Fibroblast of mammary gland (primary cell): ENCODE measurements at regions not wholly inside any gene's neighbourhood (a gene's known extent, or its start where the extent isn't known, plus 50 kb on each side); places are given as distances from the start of the nearest gene placed in this dataset.
A peak's percentile ranks its signal among the peaks of the same experiment; 100 is the strongest.

Experiments
- DNase-seq: peaks from one replicate; pipeline ENCODE4 v3.0.0-alpha.2; 2010; ENCODE audit warnings: low read depth
- H3K4me3 ChIP-seq: 2 replicates; pipeline ENCODE4 v1.5.1; 2011; ENCODE audit warnings: low read depth, mild to moderate bottlenecking, low read length, moderate library complexity; ENCODE audit not compliant: control insufficient read depth
- TF ChIP-seq, protein P1 (sequence below): conservative IDR thresholded peaks from 2 replicates; pipeline ENCODE4 v1.5.1; 2011; ENCODE audit warnings: low read depth, low read length, inconsistent platforms; ENCODE audit not compliant: control insufficient read depth, insufficient read depth

DNA sequence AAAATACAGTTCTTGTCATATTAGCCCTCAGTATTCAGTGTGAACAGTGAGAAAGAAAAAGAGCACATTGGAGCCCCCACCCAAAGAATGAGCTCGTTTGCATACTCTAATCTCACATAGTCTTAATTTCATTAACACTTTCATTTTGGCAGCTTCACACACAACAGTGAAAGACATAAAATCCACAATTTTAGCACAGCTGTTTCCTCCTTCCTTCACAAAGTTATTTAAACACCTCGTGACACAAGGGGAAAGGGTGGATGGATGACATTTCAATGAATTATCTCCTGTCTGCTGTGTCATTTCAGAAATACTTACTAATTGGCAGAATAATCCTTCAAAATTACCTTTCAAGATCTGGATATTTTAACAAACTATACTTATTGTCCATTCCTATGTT is 299.3 kb downstream of the KCNJ2 start:
- no peak for DNase-seq
- H3K4me3 ChIP-seq: no peak overlapping the region
- TF ChIP-seq, protein P1, sequence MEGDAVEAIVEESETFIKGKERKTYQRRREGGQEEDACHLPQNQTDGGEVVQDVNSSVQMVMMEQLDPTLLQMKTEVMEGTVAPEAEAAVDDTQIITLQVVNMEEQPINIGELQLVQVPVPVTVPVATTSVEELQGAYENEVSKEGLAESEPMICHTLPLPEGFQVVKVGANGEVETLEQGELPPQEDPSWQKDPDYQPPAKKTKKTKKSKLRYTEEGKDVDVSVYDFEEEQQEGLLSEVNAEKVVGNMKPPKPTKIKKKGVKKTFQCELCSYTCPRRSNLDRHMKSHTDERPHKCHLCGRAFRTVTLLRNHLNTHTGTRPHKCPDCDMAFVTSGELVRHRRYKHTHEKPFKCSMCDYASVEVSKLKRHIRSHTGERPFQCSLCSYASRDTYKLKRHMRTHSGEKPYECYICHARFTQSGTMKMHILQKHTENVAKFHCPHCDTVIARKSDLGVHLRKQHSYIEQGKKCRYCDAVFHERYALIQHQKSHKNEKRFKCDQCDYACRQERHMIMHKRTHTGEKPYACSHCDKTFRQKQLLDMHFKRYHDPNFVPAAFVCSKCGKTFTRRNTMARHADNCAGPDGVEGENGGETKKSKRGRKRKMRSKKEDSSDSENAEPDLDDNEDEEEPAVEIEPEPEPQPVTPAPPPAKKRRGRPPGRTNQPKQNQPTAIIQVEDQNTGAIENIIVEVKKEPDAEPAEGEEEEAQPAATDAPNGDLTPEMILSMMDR: no peak

DNA sequence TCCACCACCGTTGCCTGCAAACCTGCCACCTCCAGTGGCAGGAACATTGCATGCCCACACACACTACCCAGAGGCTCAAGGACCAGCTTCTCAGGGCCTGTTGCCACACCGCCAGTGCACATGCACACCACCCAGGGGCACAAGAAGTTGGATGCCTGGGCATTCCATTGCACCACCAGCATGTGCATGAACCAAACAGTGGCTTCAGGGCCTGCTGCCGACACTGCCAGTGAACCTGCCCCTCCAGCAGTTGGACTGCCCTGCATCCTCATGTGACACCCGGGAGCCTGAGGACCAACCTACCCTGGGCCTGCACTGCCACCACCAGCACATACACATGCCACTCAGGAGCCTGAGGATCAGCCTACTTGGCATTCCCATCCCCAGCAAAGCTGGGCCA is 303.7 kb downstream of the KCNJ2 start:
- H3K4me3 ChIP-seq: no peak overlapping the region
- no peak for DNase-seq
- TF ChIP-seq, protein P1: no peak

DNA sequence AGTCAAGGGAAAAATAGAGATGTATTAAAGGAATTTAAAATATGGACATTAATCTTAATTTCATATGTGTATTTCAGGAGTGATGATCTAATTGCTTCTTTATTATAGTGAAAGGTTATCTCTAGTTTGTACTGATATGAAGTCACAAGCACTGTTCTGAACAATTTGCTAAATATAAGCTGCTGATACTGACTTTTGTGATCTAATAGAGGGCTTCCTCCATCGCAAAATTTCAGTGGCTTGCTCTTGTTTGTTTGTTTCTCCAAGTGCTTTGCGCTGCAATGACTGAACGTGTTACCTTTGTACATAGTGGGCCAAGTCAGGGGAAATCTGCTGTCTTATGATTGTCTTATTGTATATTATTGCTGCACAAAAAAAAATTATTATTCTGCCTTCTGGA is 307.0 kb downstream of the KCNJ2 start:
- TF ChIP-seq, protein P1: no peak
- no peak for DNase-seq
- no peak overlapping the region for H3K4me3 ChIP-seq

DNA sequence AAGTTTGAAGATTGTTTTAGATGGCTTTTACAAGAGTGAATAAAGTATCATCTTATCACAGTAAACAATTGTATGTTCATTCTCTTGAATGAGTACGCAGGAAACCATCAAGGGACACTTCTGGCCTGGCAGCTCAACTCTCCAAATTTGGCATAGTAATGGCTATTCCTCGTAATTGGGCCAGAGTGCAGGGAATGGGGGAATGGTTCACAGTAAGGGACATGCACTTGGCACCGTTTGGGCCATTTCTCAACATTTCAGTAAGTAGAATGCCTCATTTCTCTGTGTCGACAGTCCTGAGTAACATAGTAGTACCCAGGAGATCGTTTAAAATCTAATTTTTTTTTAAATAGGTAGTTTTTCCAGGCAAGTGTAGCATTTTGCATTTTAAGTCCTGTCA is 309.6 kb downstream of the KCNJ2 start:
- TF ChIP-seq, protein P1: no peak
- H3K4me3 ChIP-seq: no peak overlapping the region
- DNase-seq: peak; percentile 5

DNA sequence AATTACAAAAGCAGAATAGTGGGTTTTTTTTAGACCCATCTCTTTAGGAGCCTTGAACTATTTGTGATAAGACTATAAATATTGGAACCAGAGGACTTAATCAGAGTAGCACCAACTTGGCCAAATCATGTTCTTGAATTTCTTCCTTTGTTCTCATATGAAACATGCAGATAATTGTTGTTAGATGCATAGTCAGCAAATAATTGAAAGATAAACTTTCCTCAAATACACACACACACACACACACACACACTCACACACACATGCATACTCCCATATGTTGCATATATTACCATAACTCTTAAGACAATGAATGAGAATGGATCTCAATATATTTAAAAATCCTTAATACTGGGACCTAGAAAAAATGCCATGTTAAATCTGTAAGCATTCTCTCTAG is 310.4 kb downstream of the KCNJ2 start:
- no peak for DNase-seq
- TF ChIP-seq, protein P1: no peak
- H3K4me3 ChIP-seq: no peak overlapping the region

DNA sequence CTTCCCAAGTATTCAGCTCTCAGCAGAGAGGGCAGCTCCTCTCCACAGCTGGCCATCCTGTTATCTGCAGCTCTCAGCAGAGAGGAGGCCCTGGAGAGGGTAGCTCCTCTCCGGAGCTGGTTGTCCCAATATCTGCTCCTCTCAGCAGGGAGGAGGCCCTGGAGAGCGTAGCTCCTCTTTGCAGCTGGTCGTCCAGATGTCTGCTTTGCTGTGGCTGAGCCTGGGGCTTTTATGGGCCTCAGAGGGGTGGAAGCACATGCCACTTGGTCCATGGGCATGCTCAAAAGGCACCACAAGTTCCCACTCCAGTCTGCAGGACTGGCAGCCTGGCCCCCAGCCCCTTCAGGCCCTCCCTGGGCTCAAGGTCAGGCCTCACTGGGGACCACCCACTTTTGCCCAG is 314.3 kb downstream of the KCNJ2 start:
- TF ChIP-seq, protein P1: no peak
- no peak overlapping the region for H3K4me3 ChIP-seq
- no peak for DNase-seq

DNA sequence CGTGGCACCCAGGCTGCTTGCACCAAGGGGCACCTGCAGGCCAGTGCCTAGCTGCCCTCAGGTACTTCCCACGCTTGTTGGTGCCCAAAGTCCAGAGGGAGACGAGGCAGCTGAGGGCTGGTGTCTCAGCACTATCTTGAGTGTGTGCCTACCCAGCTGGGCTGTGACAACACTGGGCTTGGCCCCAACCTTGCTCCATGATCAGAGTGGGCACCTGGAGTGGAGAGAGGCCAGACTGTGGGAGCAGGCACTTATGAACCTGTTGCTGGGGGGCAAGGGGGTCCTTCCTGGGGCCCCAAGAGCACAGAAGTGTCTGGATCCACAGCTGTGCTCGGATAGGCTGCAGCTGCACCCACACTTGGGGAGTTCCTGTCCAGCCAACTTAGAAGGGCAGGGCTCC is 314.7 kb downstream of the KCNJ2 start:
- no peak overlapping the region for H3K4me3 ChIP-seq
- TF ChIP-seq, protein P1: no peak
- no peak for DNase-seq
